GM06990 (cell line): ENCODE measurements at regions not wholly inside any gene's neighbourhood (a gene's known extent, or its start where the extent isn't known, plus 50 kb on each side); places are given as distances from the start of the nearest gene placed in this dataset.

Source experiments
- DNase-seq: peaks from one replicate; pipeline ENCODE4 v3.0.0-alpha.2; 2011; ENCODE audit not compliant: insufficient read length; ENCODE audit errors: extremely low read depth
- H3K27me3 ChIP-seq: replicated peaks from 2 replicates; pipeline ENCODE4 v1.6.0; 2011; ENCODE audit warnings: low read length; ENCODE audit not compliant: control insufficient read depth, insufficient read depth
- H3K36me3 ChIP-seq: 2 replicates; pipeline ENCODE4 v1.5.1; 2011; ENCODE audit warnings: low read length; ENCODE audit not compliant: control insufficient read depth, insufficient read depth
- H3K4me3 ChIP-seq: replicated peaks from 2 replicates; pipeline ENCODE4 v1.5.1; 2011; ENCODE audit warnings: low read depth, mild to moderate bottlenecking, control low read depth, low read length
- CTCF ChIP-seq: IDR thresholded peaks from 2 replicates; pipeline ENCODE4 v1.5.1; 2011; ENCODE audit warnings: low read length, control low read depth, mild to moderate bottlenecking, inconsistent platforms; ENCODE audit not compliant: insufficient read depth, poor library complexity, severe bottlenecking

DNA sequence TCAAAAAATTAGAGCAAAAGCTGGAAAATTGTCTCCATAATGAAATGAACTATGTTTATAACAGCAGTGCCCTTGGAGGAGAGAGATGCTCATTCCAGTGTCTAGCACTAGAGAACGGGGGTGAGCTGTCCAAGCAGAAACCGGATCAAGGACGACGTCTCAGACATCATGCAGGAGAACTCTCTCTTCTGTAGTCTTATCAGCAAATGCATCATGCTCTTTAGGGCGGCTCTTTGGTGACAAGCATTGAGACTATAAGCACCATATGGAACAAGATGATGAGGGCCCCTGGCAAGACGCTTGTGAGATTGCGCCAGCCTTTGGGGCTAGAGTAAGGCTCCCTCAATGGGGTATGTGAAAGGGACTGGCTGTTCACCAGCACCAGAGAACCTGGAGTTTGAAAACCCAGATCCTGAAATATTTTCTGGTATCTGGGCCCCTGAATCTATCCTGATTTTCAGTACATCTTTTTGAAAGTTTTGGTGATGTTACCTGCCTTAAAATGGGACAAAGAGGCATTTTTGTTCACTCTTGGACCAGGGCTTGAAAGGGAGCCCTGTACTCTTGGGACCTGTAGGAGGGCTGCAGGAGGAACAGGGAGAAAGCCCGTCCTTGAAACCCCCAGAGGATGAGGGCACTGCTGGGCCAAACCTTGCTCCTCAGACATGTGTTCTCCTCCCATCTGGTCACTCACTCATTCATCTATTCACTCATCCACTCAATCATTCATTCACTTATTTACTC lies 127.6 kb downstream of the TTLL2 start:
- no peak for TF ChIP-seq CTCF
- no peak overlapping the region for H3K4me3 ChIP-seq
- H3K36me3 ChIP-seq, result no peaks in the 10 kb centered on the region
- no peaks in the 10 kb centered on the region; the same call in 1 of the 2 replicates for H3K27me3 ChIP-seq
- no peak for DNase-seq

DNA sequence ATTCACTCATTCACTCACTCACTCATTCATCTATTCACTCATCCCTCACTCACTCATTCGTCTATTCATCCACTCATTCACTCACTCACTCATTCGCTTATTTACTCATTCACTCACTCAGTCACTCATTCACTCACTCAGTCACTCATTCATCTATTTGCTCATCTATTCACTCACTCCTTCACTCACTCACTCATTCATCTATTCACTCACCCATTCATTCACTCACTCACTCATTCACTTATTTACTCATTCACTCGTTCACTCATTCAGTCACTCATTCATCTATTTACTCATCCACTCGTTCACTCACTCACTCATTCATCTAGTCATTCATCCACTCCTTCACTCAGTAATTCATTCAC lies 128.2 kb downstream of the TTLL2 start:
- no peak for TF ChIP-seq CTCF
- H3K27me3 ChIP-seq, result no peaks in the 10 kb centered on the region; the same call in 1 of the 2 replicates
- no peaks in the 10 kb centered on the region for H3K36me3 ChIP-seq
- no peak overlapping the region for H3K4me3 ChIP-seq
- no peak for DNase-seq

GRCh38 chr6:167454003-167454402 lies 129.1 kb downstream of the TTLL2 start:
- no peak for TF ChIP-seq CTCF
- DNase-seq, result no peak
- Histone ChIP-seq H3K36me3 (no peaks in the 10 kb centered on the region), H3K4me3 (no peak overlapping the region), H3K27me3 (no peaks in the 10 kb centered on the region; the same call in 1 of the 2 replicates)

DNA sequence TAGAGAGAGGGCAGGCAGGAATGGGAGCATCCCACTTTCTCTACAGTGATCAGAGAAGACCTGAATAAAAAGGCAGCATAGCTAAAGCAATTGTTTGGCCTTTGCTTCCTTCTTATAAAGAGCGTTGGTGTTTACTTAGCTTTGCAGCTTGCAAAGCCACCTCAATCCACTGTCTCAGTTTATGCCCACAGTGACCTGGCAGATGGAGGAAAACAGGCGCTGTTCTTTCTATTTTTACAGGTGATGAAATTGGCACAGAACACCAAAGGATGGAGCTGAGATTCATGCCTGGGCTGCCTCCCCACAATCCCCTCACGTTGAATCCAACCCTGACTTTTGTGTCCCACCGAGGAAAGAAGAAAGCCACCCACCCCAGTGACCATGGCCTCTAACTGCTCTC lies 130.5 kb downstream of the TTLL2 start:
- Histone ChIP-seq H3K4me3 (no peak overlapping the region), H3K36me3 (no peaks in the 10 kb centered on the region), H3K27me3 (no peaks in the 10 kb centered on the region; the same call in 1 of the 2 replicates)
- no peak for TF ChIP-seq CTCF
- DNase-seq, result no peak

DNA sequence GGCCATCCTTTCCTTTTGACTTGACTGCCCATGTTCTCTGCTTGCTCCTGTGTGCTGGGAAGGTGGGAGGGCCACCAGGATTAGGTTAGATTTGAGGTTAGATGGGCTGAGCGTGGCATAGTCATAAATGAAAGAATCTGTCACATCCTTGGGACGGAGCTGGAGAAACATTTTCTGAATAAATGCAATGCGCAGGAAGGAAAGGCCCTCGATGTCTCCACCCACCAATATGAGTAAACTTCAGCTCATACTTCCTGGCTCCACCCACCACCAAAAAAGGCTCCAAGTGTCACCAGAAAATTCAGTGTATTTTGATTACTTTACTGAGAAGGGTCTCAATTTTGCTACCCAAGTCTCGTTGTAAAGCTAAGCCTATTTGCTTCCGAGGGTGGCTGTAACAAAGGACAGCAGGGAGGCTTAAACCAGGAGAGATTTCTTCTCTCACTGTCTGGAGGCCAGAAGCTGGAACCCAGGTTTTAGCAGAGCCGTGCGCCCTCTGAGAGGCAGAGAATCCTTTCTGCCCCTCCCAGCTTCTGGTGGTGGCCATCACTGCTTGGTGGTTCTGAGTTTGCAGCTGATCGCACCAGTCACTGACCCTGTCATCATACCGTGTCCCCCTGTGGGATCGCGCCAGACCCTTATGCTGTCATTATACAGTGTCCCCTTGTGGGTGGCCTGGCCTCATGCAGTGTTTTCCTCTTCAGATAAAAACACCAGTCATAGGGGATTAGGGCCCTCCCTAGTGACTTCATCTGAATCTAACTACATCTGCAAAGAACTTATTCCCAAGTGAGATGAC lies 137.8 kb downstream of the TTLL2 start:
- H3K27me3 ChIP-seq, result no peaks in the 10 kb centered on the region
- no peak overlapping the region for H3K4me3 ChIP-seq
- no peak for TF ChIP-seq CTCF
- H3K36me3 ChIP-seq, result no peaks in the 10 kb centered on the region
- DNase-seq, result no peak
